Mesenteric fat pad (tissue), 1 donor: ENCODE measurements at regions not wholly inside any gene's neighbourhood (a gene's known extent, or its start where the extent isn't known, plus 50 kb on each side); places are given as distances from the start of the nearest gene placed in this dataset.
"Not testable (repeated sequence)": the region's sequence is repeated elsewhere in the genome, so short reads cannot be mapped to it uniquely, and the experiment has no call there.

Experiments used
- DNase-seq: peaks from one replicate; pipeline ENCODE4 v3.0.0-alpha.2; 2020; ENCODE audit warnings: low spot score
- donor health status: DM: yes; HTN: yes; CAD: no.

- DNase-seq = not testable (repeated sequence)
Measured at GRCh38 chr10:38356527-38356926, 262.4 kb downstream of the ZNF37A start.

- not testable (repeated sequence) for DNase-seq
Measured at GRCh38 chr10:38362514-38362913, 268.4 kb downstream of the ZNF37A start.

GRCh38 chr10:38364073-38364472, 269.9 kb downstream of the ZNF37A start:
- not testable (repeated sequence) for DNase-seq

- DNase-seq = not testable (repeated sequence)
Measured at GRCh38 chr10:38365917-38366316, 271.8 kb downstream of the ZNF37A start.

- not testable (repeated sequence) for DNase-seq
Measured at GRCh38 chr10:38383800-38384199, 289.7 kb downstream of the ZNF37A start.

- not testable (repeated sequence) for DNase-seq
Measured at GRCh38 chr10:38386869-38387268, 292.7 kb downstream of the ZNF37A start.

- not testable (repeated sequence) for DNase-seq
Measured at GRCh38 chr10:38390725-38391124, 296.6 kb downstream of the ZNF37A start.

- not testable (repeated sequence) for DNase-seq
Measured at GRCh38 chr10:38395465-38395864, 301.3 kb downstream of the ZNF37A start.

- not testable (repeated sequence) for DNase-seq
Measured at GRCh38 chr10:38396178-38396954, 302.2 kb downstream of the ZNF37A start.

- not testable (repeated sequence) for DNase-seq
Measured at GRCh38 chr10:38401565-38401964, 307.4 kb downstream of the ZNF37A start.

- DNase-seq = peak; percentile 98
Measured at GRCh38 chr10:38402442-38403346, 308.6 kb downstream of the ZNF37A start.

GRCh38 chr10:38403347-38404117, 309.4 kb downstream of the ZNF37A start:
- not testable (repeated sequence) for DNase-seq

GRCh38 chr10:38423634-38424033, 329.5 kb downstream of the ZNF37A start:
- DNase-seq = not testable (repeated sequence)

GRCh38 chr10:38430242-38430641, 336.1 kb downstream of the ZNF37A start:
- not testable (repeated sequence) for DNase-seq

GRCh38 chr10:38437359-38437758, 343.2 kb downstream of the ZNF37A start:
- DNase-seq = not testable (repeated sequence)

- DNase-seq = not testable (repeated sequence)
Measured at GRCh38 chr10:38448614-38449355, 354.6 kb downstream of the ZNF37A start.

GRCh38 chr10:38449618-38450017, 355.5 kb downstream of the ZNF37A start:
- DNase-seq = not testable (repeated sequence)

GRCh38 chr10:38450372-38451057, 356.4 kb downstream of the ZNF37A start:
- DNase-seq = not testable (repeated sequence)

GRCh38 chr10:38451306-38451967, 357.3 kb downstream of the ZNF37A start:
- DNase-seq = not testable (repeated sequence)
